Lung (tissue), 11 donors: ENCODE measurements at regions not wholly inside any gene's neighbourhood (a gene's known extent, or its start where the extent isn't known, plus 50 kb on each side); places are given as distances from the start of the nearest gene placed in this dataset.

Experiments
- ATAC-seq: fragments of 200-7000 bp; cut with Tn5 transposase; one replicate; pipeline ENCODE4 v1.9.1; 2020; ENCODE audit warnings: moderate number of reproducible peaks; ENCODE audit not compliant: insufficient read depth, low FRiP score
- DNase-seq, 3 donors: peaks; one replicate each; pipeline ENCODE4 v3.0.0-alpha.2; 2013 to 2017
- H3K27ac ChIP-seq, 2 donors: one replicate each; pipeline ENCODE4 v1.5.1; 2013; ENCODE audit warnings: mild to moderate bottlenecking in 2 of 2, moderate library complexity in 2 of 2, control low read depth in 1 of 2, inconsistent platforms in 1 of 2, low read depth in 1 of 2, low read length in 1 of 2
- H3K27me3 ChIP-seq, 3 donors: one replicate each; pipeline ENCODE4 v1.5.1; 2013; ENCODE audit warnings: low read length in 2 of 3; ENCODE audit not compliant: control insufficient read depth in 3 of 3, insufficient read depth in 3 of 3
- H3K36me3 ChIP-seq, 4 donors: one replicate each; pipeline ENCODE4 v1.5.1; 2013; ENCODE audit warnings: low read length in 4 of 4, mild to moderate bottlenecking in 1 of 4, moderate library complexity in 1 of 4; ENCODE audit not compliant: control insufficient read depth in 4 of 4, insufficient read depth in 4 of 4
- H3K4me1 ChIP-seq, 5 donors: one replicate each; pipeline ENCODE4 v1.5.1; 2013; ENCODE audit warnings: low read length in 5 of 5, mild to moderate bottlenecking in 2 of 5, moderate library complexity in 1 of 5; ENCODE audit not compliant: control insufficient read depth in 5 of 5, insufficient read depth in 5 of 5
- H3K4me3 ChIP-seq: one replicate; pipeline ENCODE4 v1.5.1; 2013; ENCODE audit warnings: mild to moderate bottlenecking, control low read depth, moderate library complexity
- H3K9ac ChIP-seq, 2 donors: one replicate each; pipeline ENCODE4 v1.5.1; 2013; ENCODE audit warnings: low read length in 2 of 2, control low read depth in 1 of 2; ENCODE audit not compliant: insufficient read depth in 1 of 2
- H3K9me3 ChIP-seq, 4 donors: one replicate each; pipeline ENCODE4 v1.5.1; 2013; ENCODE audit warnings: low read length in 3 of 4, mild to moderate bottlenecking in 1 of 4, moderate library complexity in 1 of 4; ENCODE audit not compliant: control insufficient read depth in 4 of 4, insufficient read depth in 3 of 4
- CTCF ChIP-seq: IDR thresholded peaks from 2 replicates; pipeline ENCODE4 v1.5.1; 2012; ENCODE audit warnings: mild to moderate bottlenecking; ENCODE audit errors: control extremely low read depth, extremely low read depth
- WGBS, 2 donors: extraction: QIAGEN DNeasy Blood & Tissue Kit; methylation state at CpG; one replicate each; pipeline ENCODE4 v1.1.7; 2013; 5-methylcytosine and 5-hydroxymethylcytosine counted together
- donor health status: control.
- donor health status: control.
- donor health status: Bipolar disorder and iron deficiency.
- donor health status: healthy.
- donor health status: DM: yes; HTN: yes; CAD: no.

GRCh38 chr1:168897249-168897648, 168.2 kb upstream of the DPT start:
- Histone ChIP-seq H3K4me3 (no peak overlapping the region), H3K9me3 (no peaks in the 10 kb centered on the region), H3K36me3 (no peaks in the 10 kb centered on the region), H3K27ac (no peak overlapping the region), H3K27me3 (no peaks in the 10 kb centered on the region), H3K4me1 (peaks cover 0 to 21% (median 0%) of the 10 kb centered on the region in 5 donors), H3K9ac (no peak overlapping the region)
- DNase-seq: no peak
- no peak for TF ChIP-seq CTCF
- no peak for ATAC-seq
- 81 to 88% methylated on average over 2 of the region's 2 CpGs for WGBS, 2 donors

DNA sequence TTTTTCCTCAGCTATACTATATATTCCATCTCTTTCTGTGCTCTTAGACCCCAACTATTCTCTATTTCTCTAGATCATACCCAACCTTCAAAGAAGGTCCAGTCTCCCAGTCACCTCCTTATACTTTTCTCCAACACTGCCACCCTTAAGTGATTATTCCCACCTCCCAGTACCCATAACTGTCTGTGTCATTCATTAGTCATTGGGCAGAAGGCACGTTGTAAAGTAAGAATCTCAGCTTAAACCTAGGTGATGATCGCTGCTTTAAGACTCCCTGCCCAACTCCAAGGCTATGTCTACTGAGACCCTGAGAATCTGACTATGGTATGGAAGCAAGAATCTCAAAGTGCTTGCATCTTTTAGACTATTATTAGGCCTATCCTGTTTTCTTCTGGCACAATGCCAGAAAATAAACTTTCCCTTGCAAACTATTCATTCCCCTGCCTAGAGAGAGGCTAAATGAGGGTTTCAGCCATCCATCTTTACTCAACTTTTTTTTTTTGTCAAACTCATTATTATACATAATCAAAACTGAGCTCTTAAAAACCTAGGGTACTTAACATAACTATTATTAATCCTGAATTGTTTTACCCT, 174.3 kb upstream of the DPT start:
- Histone ChIP-seq H3K4me3 (no peak overlapping the region), H3K36me3 (no peaks in the 10 kb centered on the region), H3K4me1 (peaks cover 0 to 16% (median 2%) of the 10 kb centered on the region in 5 donors), H3K27ac (no peak overlapping the region), H3K9ac (no peak overlapping the region), H3K9me3 (no peaks in the 10 kb centered on the region), H3K27me3 (no peaks in the 10 kb centered on the region)
- TF ChIP-seq CTCF: no peak
- DNase-seq (peak in 1 of 3 donors; percentile 52), ATAC-seq (no peak)
- 88 to 91% methylated on average over 2 of the region's 2 CpGs for WGBS, 2 donors

GRCh38 chr1:168905633-168906032, 176.6 kb upstream of the DPT start:
- Histone ChIP-seq H3K4me1 (peaks cover 0 to 16% (median 5%) of the 10 kb centered on the region in 5 donors), H3K36me3 (no peaks in the 10 kb centered on the region), H3K27ac (no peak overlapping the region), H3K9ac (no peak overlapping the region), H3K27me3 (no peaks in the 10 kb centered on the region), H3K4me3 (no peak overlapping the region), H3K9me3 (no peaks in the 10 kb centered on the region)
- no peak for ATAC-seq
- DNase-seq: no peak
- no peak for TF ChIP-seq CTCF
- WGBS, 2 donors: 81 to 96% methylated on average over 2 of the region's 2 CpGs

- H3K27ac ChIP-seq: no peak overlapping the region
- WGBS, 2 donors: 62 to 81% methylated on average over 2 of the region's 2 CpGs
These were observed 177.4 kb upstream of the DPT start for GRCh38 chr1:168906367-168906766.

More at GRCh38 chr1:168906367-168906766, 177.4 kb upstream of the DPT start:
- no peaks in the 10 kb centered on the region for H3K27me3 ChIP-seq
- H3K36me3 ChIP-seq: no peaks in the 10 kb centered on the region
- H3K4me3 ChIP-seq: no peak overlapping the region
- ATAC-seq (no peak), DNase-seq (no peak)
- H3K9me3 ChIP-seq: no peaks in the 10 kb centered on the region
- no peak overlapping the region for H3K9ac ChIP-seq
- peaks cover 0 to 16% (median 5%) of the 10 kb centered on the region in 5 donors for H3K4me1 ChIP-seq
- no peak for TF ChIP-seq CTCF
